ENCODE measurements at regions not wholly inside any gene's neighbourhood (a gene's known extent, or its start where the extent isn't known, plus 50 kb on each side); places are given as distances from the start of the nearest gene placed in this dataset.

GRCh38 chr2:5868931-5869330 is 176.7 kb downstream of the SOX11 start:
- DNase-seq: no peak
- TF ChIP-seq POLR2A (IDR thresholded peaks at IDR 0.05; ENCODE audit: low read length) (no peak), GATA1 (IDR thresholded peaks at IDR 0.05; ENCODE audit: low read depth, low read length) (no peak)

GRCh38 chr2:5869936-5870335 is 177.8 kb downstream of the SOX11 start:
- TF ChIP-seq GATA1 (IDR thresholded peaks at IDR 0.05; ENCODE audit: low read depth, low read length) (no peak), POLR2A (IDR thresholded peaks at IDR 0.05; ENCODE audit: low read length) (no peak)
- no peak for DNase-seq

- TF ChIP-seq GATA1 (IDR thresholded peaks at IDR 0.05; ENCODE audit: low read depth, low read length): no peak
- no peak for TF ChIP-seq POLR2A (IDR thresholded peaks at IDR 0.05; ENCODE audit: low read length)
- no peak for DNase-seq
Observed at GRCh38 chr2:5877360-5877759, 185.2 kb downstream of the SOX11 start.

GRCh38 chr2:5885451-5886173 is 193.4 kb downstream of the SOX11 start:
- DNase-seq: no peak
- TF ChIP-seq GATA1 (IDR thresholded peaks at IDR 0.05; ENCODE audit: low read depth, low read length) (no peak), POLR2A (IDR thresholded peaks at IDR 0.05; ENCODE audit: low read length) (no peak)

GRCh38 chr2:5886462-5886861 is 194.3 kb downstream of the SOX11 start:
- DNase-seq: no peak
- TF ChIP-seq GATA1 (IDR thresholded peaks at IDR 0.05; ENCODE audit: low read depth, low read length) (no peak), POLR2A (IDR thresholded peaks at IDR 0.05; ENCODE audit: low read length) (no peak)

GRCh38 chr2:5888126-5888525 is 195.9 kb downstream of the SOX11 start:
- DNase-seq: no peak
- TF ChIP-seq GATA1 (IDR thresholded peaks at IDR 0.05; ENCODE audit: low read depth, low read length) (no peak), POLR2A (IDR thresholded peaks at IDR 0.05; ENCODE audit: low read length) (no peak)

- TF ChIP-seq POLR2A (IDR thresholded peaks at IDR 0.05; ENCODE audit: low read length): no peak
- TF ChIP-seq GATA1 (IDR thresholded peaks at IDR 0.05; ENCODE audit: low read depth, low read length): no peak
- DNase-seq: no peak
Observed at GRCh38 chr2:5889519-5889918, 197.3 kb downstream of the SOX11 start.

GRCh38 chr2:5894355-5894754 is 202.2 kb downstream of the SOX11 start:
- no peak for DNase-seq

GRCh38 chr2:5895284-5895683 is 203.1 kb downstream of the SOX11 start:
- DNase-seq: no peak
- TF ChIP-seq POLR2A (IDR thresholded peaks at IDR 0.05; ENCODE audit: low read length) (no peak), GATA1 (IDR thresholded peaks at IDR 0.05; ENCODE audit: low read depth, low read length) (no peak)

More at GRCh38 chr2:5894355-5894754, 202.2 kb downstream of the SOX11 start:
- TF ChIP-seq GATA1 (IDR thresholded peaks at IDR 0.05; ENCODE audit: low read depth, low read length) (no peak), POLR2A (IDR thresholded peaks at IDR 0.05; ENCODE audit: low read length) (no peak)

GRCh38 chr2:5897249-5897648 is 205.1 kb downstream of the SOX11 start:
- TF ChIP-seq POLR2A (IDR thresholded peaks at IDR 0.05; ENCODE audit: low read length) (no peak), GATA1 (IDR thresholded peaks at IDR 0.05; ENCODE audit: low read depth, low read length) (no peak)
- DNase-seq: no peak

GRCh38 chr2:5898667-5899066 is 206.5 kb downstream of the SOX11 start:
- no peak for DNase-seq
- TF ChIP-seq GATA1 (IDR thresholded peaks at IDR 0.05; ENCODE audit: low read depth, low read length): no peak
- no peak for TF ChIP-seq POLR2A (IDR thresholded peaks at IDR 0.05; ENCODE audit: low read length)

- no peak for DNase-seq
- TF ChIP-seq POLR2A (IDR thresholded peaks at IDR 0.05; ENCODE audit: low read length) (no peak), GATA1 (IDR thresholded peaks at IDR 0.05; ENCODE audit: low read depth, low read length) (no peak)
Observed at GRCh38 chr2:5905661-5906060, 213.5 kb downstream of the SOX11 start.

- no peak for TF ChIP-seq POLR2A (IDR thresholded peaks at IDR 0.05; ENCODE audit: low read length)
- no peak for TF ChIP-seq GATA1 (IDR thresholded peaks at IDR 0.05; ENCODE audit: low read depth, low read length)
- no peak for DNase-seq
Observed at GRCh38 chr2:5908071-5908470, 215.9 kb downstream of the SOX11 start.

- DNase-seq: no peak
- TF ChIP-seq POLR2A (IDR thresholded peaks at IDR 0.05; ENCODE audit: low read length) (no peak), GATA1 (IDR thresholded peaks at IDR 0.05; ENCODE audit: low read depth, low read length) (no peak)
Observed at GRCh38 chr2:5911718-5912117, 219.5 kb downstream of the SOX11 start.

- DNase-seq: no peak
- TF ChIP-seq POLR2A (IDR thresholded peaks at IDR 0.05; ENCODE audit: low read length) (no peak), GATA1 (IDR thresholded peaks at IDR 0.05; ENCODE audit: low read depth, low read length) (no peak)
Observed at GRCh38 chr2:5913711-5914395, 221.7 kb downstream of the SOX11 start.
